IMR-90 (cell line): ENCODE measurements at regions not wholly inside any gene's neighbourhood (a gene's known extent, or its start where the extent isn't known, plus 50 kb on each side); places are given as distances from the start of the nearest gene placed in this dataset.

Source experiments
- ATAC-seq: fragments of 200-7000 bp; cut with Tn5 transposase; 2 replicates; pipeline ENCODE4 v1.9.1; 2020; ENCODE audit warnings: low read depth, mild to moderate bottlenecking, moderate library complexity
- BruUV-seq: library from RNA; stranded (reverse); fragments of 400-500 nt; replicated peaks from 2 replicates; lab custom pipeline; 2021; lab: Mats Ljungman, UMichigan
- CTCF ChIA-PET: fragments of 300-600 bp; formaldehyde crosslinking; extraction: SDS; loops from one replicate; lab custom pipeline; 2021; ENCODE audit warnings: antibody characterized with exemption; lab: Yijun Ruan, JAX
- POLR2A ChIA-PET: fragments of 300-600 bp; sonication (Branson Sonifier 250); formaldehyde crosslinking; loops from one replicate; lab custom pipeline; 2022; ENCODE audit warnings: antibody characterized with exemption; ENCODE audit not compliant: unreplicated experiment; lab: Charles Lee
- DNase-seq: peaks from one replicate; pipeline ENCODE4 v3.0.0; 2013
- H2AFZ ChIP-seq: replicated peaks from 2 replicates; pipeline ENCODE3; 2013; ENCODE audit warnings: low read length, mild to moderate bottlenecking; ENCODE audit not compliant: poor library complexity
- H2AK5ac ChIP-seq: 2 replicates; pipeline ENCODE4 v1.6.1; 2013; ENCODE audit warnings: low read depth, low read length, inconsistent platforms
- H2AK9ac ChIP-seq: replicated peaks from 2 replicates; pipeline ENCODE3; 2013; ENCODE audit warnings: mild to moderate bottlenecking, low read depth, low read length, moderate library complexity; ENCODE audit not compliant: poor library complexity
- H2BK120ac ChIP-seq: 2 replicates; pipeline ENCODE4 v1.6.1; 2013; ENCODE audit warnings: low read depth, low read length, inconsistent platforms
- H2BK15ac ChIP-seq: 3 replicates; pipeline ENCODE4 v1.6.1; 2013; ENCODE audit warnings: low read depth, low read length, inconsistent platforms
- H2BK20ac ChIP-seq: 2 replicates; pipeline ENCODE4 v1.6.1; 2013; ENCODE audit warnings: low read depth, mild to moderate bottlenecking, inconsistent platforms, low read length, moderate library complexity
- H2BK5ac ChIP-seq: 2 replicates; pipeline ENCODE4 v1.6.1; 2013; ENCODE audit warnings: mild to moderate bottlenecking, low read depth, low read length, inconsistent platforms; ENCODE audit not compliant: poor library complexity, severe bottlenecking
- H3K14ac ChIP-seq: replicated peaks from 2 replicates; pipeline ENCODE4 v1.6.1; 2013; ENCODE audit warnings: low read depth, low read length, inconsistent platforms
- H3K18ac ChIP-seq: 2 replicates; pipeline ENCODE4 v1.6.1; 2013; ENCODE audit warnings: low read depth, low read length, control low read depth
- H3K23ac ChIP-seq: 2 replicates; pipeline ENCODE4 v1.6.1; 2013; ENCODE audit warnings: low read depth, low read length, inconsistent platforms
- H3K27ac ChIP-seq: 2 replicates; pipeline ENCODE4 v1.5.1; 2013; ENCODE audit warnings: mild to moderate bottlenecking, control low read depth, low read length; ENCODE audit not compliant: insufficient read depth
- H3K27me3 ChIP-seq: 2 replicates; pipeline ENCODE4 v1.6.1; 2013; ENCODE audit warnings: low read length; ENCODE audit not compliant: control insufficient read depth, insufficient read depth
- H3K36me3 ChIP-seq: 2 replicates; pipeline ENCODE4 v1.6.1; 2013; ENCODE audit warnings: low read length, mixed read lengths; ENCODE audit not compliant: control insufficient read depth, insufficient read depth
- H3K4ac ChIP-seq: 2 replicates; pipeline ENCODE4 v1.6.1; 2013; ENCODE audit warnings: low read depth, low read length, inconsistent platforms
- H3K4me1 ChIP-seq: 2 replicates; pipeline ENCODE4 v1.6.1; 2013; ENCODE audit warnings: low read length, mixed read lengths; ENCODE audit not compliant: control insufficient read depth, insufficient read depth
- H3K4me2 ChIP-seq: 2 replicates; pipeline ENCODE4 v1.6.1; 2013; ENCODE audit warnings: low read depth, mild to moderate bottlenecking, control low read depth, low read length, moderate library complexity
- H3K4me3 ChIP-seq: 2 replicates; pipeline ENCODE4 v1.5.1; 2013; ENCODE audit warnings: low read depth, mild to moderate bottlenecking, control low read depth, low read length, moderate library complexity; ENCODE audit not compliant: insufficient read depth
- H3K56ac ChIP-seq: 2 replicates; pipeline ENCODE4 v1.6.1; 2013; ENCODE audit warnings: low read length, inconsistent platforms; ENCODE audit not compliant: insufficient read depth; ENCODE audit errors: extremely low read depth
- H3K79me1 ChIP-seq, 2 experiments: 2 replicates each; pipeline ENCODE4 v1.6.1; 2013; ENCODE audit warnings: low read length in 2 of 2, inconsistent platforms in 1 of 2, low read depth in 1 of 2
- H3K9ac ChIP-seq: 2 replicates; pipeline ENCODE4 v1.6.1; 2013; ENCODE audit warnings: low read depth, low read length, control low read depth
- H3K9me1 ChIP-seq: 2 replicates; pipeline ENCODE4 v1.6.1; 2013; ENCODE audit warnings: low read length, inconsistent platforms; ENCODE audit not compliant: insufficient read depth
- H3K9me3 ChIP-seq: 2 replicates; pipeline ENCODE4 v1.6.1; 2013; ENCODE audit warnings: low read length; ENCODE audit not compliant: control insufficient read depth, insufficient read depth
- H4K20me1 ChIP-seq: 2 replicates; pipeline ENCODE4 v1.6.1; 2013; ENCODE audit warnings: low read length, inconsistent platforms; ENCODE audit not compliant: insufficient read depth
- H4K5ac ChIP-seq: 2 replicates; pipeline ENCODE4 v1.6.1; 2013; ENCODE audit warnings: mild to moderate bottlenecking, low read depth, low read length, control low read depth
- H4K8ac ChIP-seq, 2 experiments: 2 replicates each; pipeline ENCODE4 v1.6.1; 2013; ENCODE audit warnings: low read depth in 2 of 2, low read length in 2 of 2, control low read depth in 1 of 2, inconsistent platforms in 1 of 2
- H4K91ac ChIP-seq: 2 replicates; pipeline ENCODE4 v1.6.1; 2013; ENCODE audit warnings: low read depth, low read length, inconsistent platforms; ENCODE audit not compliant: insufficient read depth
- BHLHE40 ChIP-seq: fragments of 150-350 bp; IDR thresholded peaks from 2 replicates; pipeline ENCODE4 v1.6.1; 2016; ENCODE audit warnings: mild to moderate bottlenecking, low read depth, low read length
- CHD1 ChIP-seq: IDR thresholded peaks from 2 replicates; pipeline ENCODE4 v1.6.1; 2012; ENCODE audit warnings: low read depth, low read length, improper control_type of control experiment
- FOS ChIP-seq: fragments of 150-350 bp; IDR thresholded peaks from 2 replicates; pipeline ENCODE4 v1.6.1; 2016; ENCODE audit warnings: low read depth, low read length
- MXI1 ChIP-seq: IDR thresholded peaks from 2 replicates; pipeline ENCODE4 v1.6.1; 2012; ENCODE audit warnings: low read depth, mild to moderate bottlenecking, low read length, moderate library complexity, borderline replicate concordance
- POLR2A ChIP-seq: IDR thresholded peaks from 2 replicates; pipeline ENCODE4 v1.6.1; 2012; ENCODE audit warnings: mild to moderate bottlenecking, low read depth, low read length
- RAD21 ChIP-seq: IDR thresholded peaks from 2 replicates; pipeline ENCODE4 v1.6.1; 2012; ENCODE audit warnings: low read length, improper control_type of control experiment
- RFX5 ChIP-seq: IDR thresholded peaks from 2 replicates; pipeline ENCODE4 v1.8.0; 2012; ENCODE audit warnings: low read depth, mild to moderate bottlenecking, low read length, moderate library complexity
- SMC3 ChIP-seq: fragments of 150-350 bp; IDR thresholded peaks from 2 replicates; pipeline ENCODE4 v1.6.1; 2016; ENCODE audit warnings: low read depth, mild to moderate bottlenecking, antibody characterized with exemption, low read length, moderate library complexity
- WGBS, 2 experiments: methylation state at CpG; one replicate each; pipeline versions ENCODE4 v1.1.5 to v1.1.7; 2013; ENCODE audit warnings: missing lambda C conversion rate in 2 of 2; ENCODE audit not compliant: insufficient read length in 1 of 2; ENCODE audit errors: extremely low coverage in 2 of 2; 5-methylcytosine and 5-hydroxymethylcytosine counted together
- dilution Hi-C: fragments of 300-500 bp; cut with HindIII; formaldehyde crosslinking; loops from one replicate; pipeline ENCODE4 v1.14.3; 2018; ENCODE audit warnings: low sequenced_read_pairs; ENCODE audit not compliant: unreplicated experiment
- in situ Hi-C: fragments of 300-500 bp; cut with MboI; formaldehyde crosslinking; loops from 3 replicates; pipeline ENCODE4 v1.14.3; 2019; ENCODE audit warnings: low sequenced_read_pairs, inconsistent platforms, mixed read lengths
- intact Hi-C: fragments of 100-400 bp; cut with micrococcal nuclease; formaldehyde crosslinking; loops from 2 replicates; pipeline ENCODE4 v1.10.0; 2022
- TF ChIP-seq, protein P1 (sequence below): conservative IDR thresholded peaks from 2 replicates; pipeline ENCODE4 v1.5.1; 2012; ENCODE audit warnings: mild to moderate bottlenecking, low read depth, low read length, improper control_type of control experiment

DNA sequence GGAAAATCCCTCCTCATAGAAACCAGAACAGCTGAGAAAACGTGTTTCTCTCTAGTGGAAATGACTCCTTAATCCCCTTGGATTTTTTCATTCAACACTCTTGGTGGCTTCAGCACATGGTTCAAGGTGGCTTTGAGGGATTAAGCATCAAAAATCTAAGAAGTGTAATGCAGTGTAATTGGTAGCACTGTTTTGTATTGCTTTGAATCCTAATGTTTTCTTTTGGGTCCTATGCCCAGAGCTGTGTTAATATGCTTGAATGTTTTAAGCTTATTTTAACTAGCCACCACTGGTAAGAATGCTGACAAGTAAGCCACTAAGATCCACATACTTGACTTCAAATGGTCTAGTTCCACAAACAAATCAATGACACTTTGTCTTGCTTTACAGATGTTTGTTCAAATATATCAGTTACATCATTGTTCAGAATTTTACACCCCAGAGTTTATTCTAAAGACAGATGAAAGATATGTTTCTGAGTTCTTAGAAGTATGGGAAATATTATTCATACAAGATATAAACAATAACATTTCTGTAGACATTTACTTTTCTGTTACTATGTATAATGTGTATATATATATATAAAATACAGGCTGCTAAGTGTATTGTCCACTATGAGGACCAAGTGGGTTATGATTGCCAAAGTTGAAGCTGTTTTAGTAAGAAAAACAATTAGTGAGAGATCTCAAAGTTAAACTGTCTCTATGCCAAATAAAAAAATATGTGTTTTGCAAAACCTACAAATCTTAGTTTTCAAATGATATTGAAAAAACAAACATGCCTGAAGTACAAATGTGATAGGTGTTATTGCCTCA is 220.8 kb downstream of the OGFRL1 start (continued):
- TF ChIP-seq CHD1 (no peak), RAD21 (no peak)

DNA sequence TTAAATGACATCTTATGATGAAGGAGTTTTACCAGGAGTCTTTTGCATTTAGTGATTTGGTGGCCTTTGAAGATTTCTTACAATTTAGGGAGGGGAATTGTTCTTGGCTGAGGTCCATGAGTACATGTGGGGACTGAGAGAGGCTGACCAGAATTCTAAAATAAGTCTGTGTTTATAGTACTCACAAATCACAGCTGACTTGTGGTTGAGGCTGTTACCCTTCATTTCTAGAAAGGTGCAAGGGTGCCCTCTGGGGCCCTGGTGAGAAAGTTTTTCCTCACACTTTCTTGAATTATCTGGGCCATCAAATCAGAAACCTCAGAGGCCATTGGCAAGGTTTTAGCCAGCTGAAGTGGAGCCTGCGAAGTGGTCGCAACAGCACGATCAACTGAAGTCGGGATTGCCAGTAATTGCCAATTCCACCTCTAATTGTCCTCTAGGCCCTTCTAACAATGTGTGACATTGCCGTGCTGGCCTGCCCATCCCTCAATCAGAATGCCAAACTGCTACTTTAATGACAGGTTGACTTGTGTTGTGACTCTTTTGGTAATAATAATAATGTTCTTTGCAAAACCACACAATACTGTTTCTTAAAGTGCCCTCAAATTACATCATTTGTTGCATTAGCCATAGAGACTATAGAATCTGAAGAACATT is 221.6 kb downstream of the OGFRL1 start:
- dilution Hi-C loops = no loop called here
- H3K79me1 ChIP-seq = no peaks in the 10 kb centered on the region

More for the DNA sequence above, 221.6 kb downstream of the OGFRL1 start:
- ChIA-PET POLR2A (interaction anchor here (0.6 kb wide), 1 partner anchor 125 kb away, joined by 7 read pairs; no protein-coding TSS in a partner anchor), CTCF (interaction anchor here (0.7 to 2.0 kb wide), 10 partner anchors 9 to 316 kb away, joined by 3 to 8 read pairs (median 4); no protein-coding TSS in a partner anchor)
- peak overlapping the region; percentile 68 for H2AFZ ChIP-seq
- no peak overlapping the region for H3K4me3 ChIP-seq
- H4K91ac ChIP-seq = no peak overlapping the region
- H3K14ac ChIP-seq = peak overlapping the region; percentile 38; the same call in 1 of the 2 replicates
- peak; percentile 84 for DNase-seq
- peak; percentile 86 for ATAC-seq
- WGBS, 2 experiments = no CpG with 5 or more reads among the region's 5 CpGs
- peak overlapping the region; percentile 76 for H2BK20ac ChIP-seq
- H3K27ac ChIP-seq = no peak overlapping the region
- H3K4me1 ChIP-seq = peaks cover 8% of the 10 kb centered on the region
- no peak overlapping the region for H3K23ac ChIP-seq
- no peaks in the 10 kb centered on the region for H4K20me1 ChIP-seq
- peak overlapping the region; percentile 44; the same call in 1 of the 2 replicates for H2BK120ac ChIP-seq
- H3K9me3 ChIP-seq = no peaks in the 10 kb centered on the region
- H2BK15ac ChIP-seq = 0 out of 3 replicates have a peak overlapping the region, but pooled peaks have one; percentile 5
- TF ChIP-seq SMC3 = peak; percentile 100
- no peak for TF ChIP-seq RFX5
- no peak for TF ChIP-seq POLR2A
- peak; percentile 96 for TF ChIP-seq RAD21
- TF ChIP-seq MXI1 = peak; percentile 42; the same call in 1 of the 2 replicates
- TF ChIP-seq FOS = no peak
- TF ChIP-seq BHLHE40 = peak; percentile 12; the same call in 1 of the 2 replicates
- TF ChIP-seq, protein P1, sequence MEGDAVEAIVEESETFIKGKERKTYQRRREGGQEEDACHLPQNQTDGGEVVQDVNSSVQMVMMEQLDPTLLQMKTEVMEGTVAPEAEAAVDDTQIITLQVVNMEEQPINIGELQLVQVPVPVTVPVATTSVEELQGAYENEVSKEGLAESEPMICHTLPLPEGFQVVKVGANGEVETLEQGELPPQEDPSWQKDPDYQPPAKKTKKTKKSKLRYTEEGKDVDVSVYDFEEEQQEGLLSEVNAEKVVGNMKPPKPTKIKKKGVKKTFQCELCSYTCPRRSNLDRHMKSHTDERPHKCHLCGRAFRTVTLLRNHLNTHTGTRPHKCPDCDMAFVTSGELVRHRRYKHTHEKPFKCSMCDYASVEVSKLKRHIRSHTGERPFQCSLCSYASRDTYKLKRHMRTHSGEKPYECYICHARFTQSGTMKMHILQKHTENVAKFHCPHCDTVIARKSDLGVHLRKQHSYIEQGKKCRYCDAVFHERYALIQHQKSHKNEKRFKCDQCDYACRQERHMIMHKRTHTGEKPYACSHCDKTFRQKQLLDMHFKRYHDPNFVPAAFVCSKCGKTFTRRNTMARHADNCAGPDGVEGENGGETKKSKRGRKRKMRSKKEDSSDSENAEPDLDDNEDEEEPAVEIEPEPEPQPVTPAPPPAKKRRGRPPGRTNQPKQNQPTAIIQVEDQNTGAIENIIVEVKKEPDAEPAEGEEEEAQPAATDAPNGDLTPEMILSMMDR = peak; percentile 94
- peak overlapping the region; percentile 20; the same call in 1 of the 2 replicates for H2AK5ac ChIP-seq
- H3K27me3 ChIP-seq = no peaks in the 10 kb centered on the region
- peak overlapping the region in 1 of 2 experiments; percentile 31; a peak in 1 of 4 replicates for H4K8ac ChIP-seq
- no peaks in the 10 kb centered on the region for H3K9me1 ChIP-seq
- no peak overlapping the region for H3K18ac ChIP-seq
- no peaks in the 10 kb centered on the region for H3K36me3 ChIP-seq
- no peak overlapping the region for H4K5ac ChIP-seq
- no peak overlapping the region for H3K4me2 ChIP-seq
- no peak overlapping the region for H2AK9ac ChIP-seq
- no peak overlapping the region for H3K9ac ChIP-seq
- H2BK5ac ChIP-seq = no peak overlapping the region
- H3K4ac ChIP-seq = peak overlapping the region; percentile 49; the same call in 1 of the 2 replicates
- no TSS peak for BruUV-seq
- in situ Hi-C loops (loop anchor here (5.0 kb wide), 1 partner anchor 123 kb away; no protein-coding TSS in a partner anchor), intact Hi-C loops (loop anchor here (1.0 to 10.0 kb wide), 4 partner anchors 90 to 495 kb away; no protein-coding TSS in a partner anchor)
- H3K56ac ChIP-seq = no peak overlapping the region
